BE2C (cell line): ENCODE measurements at regions not wholly inside any gene's neighbourhood (a gene's known extent, or its start where the extent isn't known, plus 50 kb on each side); places are given as distances from the start of the nearest gene placed in this dataset.
A peak's percentile ranks its signal among the peaks of the same experiment; 100 is the strongest.

Experiments used
- DNase-seq: peaks from one replicate; pipeline ENCODE4 v3.0.0-alpha.2; 2020
- H3K27me3 ChIP-seq: fragments of 250-450 bp; sonication (Bioruptor Pico); 2 replicates; pipeline ENCODE4 v1.5.1; 2020; ENCODE audit warnings: mild to moderate bottlenecking
- H3K36me3 ChIP-seq: fragments of 250-450 bp; sonication (Bioruptor Pico); 2 replicates; pipeline ENCODE4 v1.5.1; 2020; ENCODE audit warnings: mild to moderate bottlenecking
- H3K4me1 ChIP-seq: fragments of 250-450 bp; sonication (Bioruptor Pico); 2 replicates; pipeline ENCODE4 v1.5.1; 2020
- H3K4me3 ChIP-seq: 2 replicates; pipeline ENCODE4 v1.5.1; 2011; ENCODE audit warnings: low read depth, low read length
- H3K9me3 ChIP-seq: fragments of 250-450 bp; sonication (Bioruptor Pico); 2 replicates; pipeline ENCODE4 v1.5.1; 2020
- TF ChIP-seq, protein P1 (sequence below): IDR thresholded peaks from 2 replicates; pipeline ENCODE4 v1.5.1; 2012; ENCODE audit warnings: mild to moderate bottlenecking, low read depth, low read length

DNA sequence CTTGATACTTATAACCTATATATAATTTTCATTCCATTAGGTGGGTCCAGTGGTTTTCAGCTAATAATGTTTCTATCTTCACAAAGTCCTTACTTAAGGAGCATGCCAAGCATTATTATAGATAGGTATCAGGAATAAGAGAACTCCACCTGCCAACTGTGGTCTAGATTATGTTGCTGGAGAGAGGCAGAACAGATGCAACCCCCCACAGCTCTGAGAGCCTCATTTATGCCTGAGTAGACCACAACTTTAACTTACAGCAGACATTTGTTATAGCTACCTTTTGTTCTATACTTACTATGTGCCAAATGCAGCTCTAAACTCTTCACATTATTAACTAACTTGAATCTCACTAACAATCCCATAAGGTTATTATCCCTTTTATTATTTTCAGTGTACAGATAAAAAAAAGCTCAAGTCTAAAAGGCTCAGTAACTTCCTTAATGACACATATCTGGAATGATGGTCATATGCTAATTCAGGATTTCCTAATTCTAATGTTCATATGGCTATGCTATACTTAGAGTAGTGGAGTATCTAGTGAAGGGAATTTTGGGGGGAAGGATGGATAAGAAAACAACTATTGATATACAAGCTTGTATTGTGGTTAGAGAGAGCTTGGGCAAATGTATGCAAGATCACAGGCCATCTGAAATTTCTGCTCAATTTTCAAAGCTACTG is 119.1 kb upstream of the RND3 start:
- DNase-seq = no peak
- Histone ChIP-seq H3K36me3 (no peaks in the 10 kb centered on the region), H3K4me1 (no peaks in the 10 kb centered on the region), H3K9me3 (no peaks in the 10 kb centered on the region), H3K27me3 (no peaks in the 10 kb centered on the region), H3K4me3 (no peak overlapping the region)
- TF ChIP-seq, protein P1, sequence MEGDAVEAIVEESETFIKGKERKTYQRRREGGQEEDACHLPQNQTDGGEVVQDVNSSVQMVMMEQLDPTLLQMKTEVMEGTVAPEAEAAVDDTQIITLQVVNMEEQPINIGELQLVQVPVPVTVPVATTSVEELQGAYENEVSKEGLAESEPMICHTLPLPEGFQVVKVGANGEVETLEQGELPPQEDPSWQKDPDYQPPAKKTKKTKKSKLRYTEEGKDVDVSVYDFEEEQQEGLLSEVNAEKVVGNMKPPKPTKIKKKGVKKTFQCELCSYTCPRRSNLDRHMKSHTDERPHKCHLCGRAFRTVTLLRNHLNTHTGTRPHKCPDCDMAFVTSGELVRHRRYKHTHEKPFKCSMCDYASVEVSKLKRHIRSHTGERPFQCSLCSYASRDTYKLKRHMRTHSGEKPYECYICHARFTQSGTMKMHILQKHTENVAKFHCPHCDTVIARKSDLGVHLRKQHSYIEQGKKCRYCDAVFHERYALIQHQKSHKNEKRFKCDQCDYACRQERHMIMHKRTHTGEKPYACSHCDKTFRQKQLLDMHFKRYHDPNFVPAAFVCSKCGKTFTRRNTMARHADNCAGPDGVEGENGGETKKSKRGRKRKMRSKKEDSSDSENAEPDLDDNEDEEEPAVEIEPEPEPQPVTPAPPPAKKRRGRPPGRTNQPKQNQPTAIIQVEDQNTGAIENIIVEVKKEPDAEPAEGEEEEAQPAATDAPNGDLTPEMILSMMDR = no peak

DNA sequence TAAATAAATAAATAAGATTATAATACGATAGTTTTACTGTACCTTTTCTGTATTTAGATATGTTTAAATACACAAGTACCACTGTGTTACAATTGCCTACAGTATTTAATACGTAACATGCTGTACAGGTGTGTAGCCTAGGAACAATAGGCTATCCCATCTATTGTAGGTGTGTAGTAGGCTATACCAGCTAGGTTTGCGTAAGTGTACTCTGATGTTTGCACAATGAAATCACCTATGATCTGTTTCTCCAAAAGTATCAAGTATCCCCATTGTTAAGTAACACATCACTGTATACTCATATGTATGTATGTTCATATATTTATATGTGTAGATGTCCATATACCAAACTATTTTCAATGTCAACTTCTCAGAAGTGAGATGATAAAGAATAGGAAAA is 118.2 kb upstream of the RND3 start:
- Histone ChIP-seq H3K4me3 (no peak overlapping the region), H3K36me3 (no peaks in the 10 kb centered on the region), H3K9me3 (no peaks in the 10 kb centered on the region), H3K27me3 (no peaks in the 10 kb centered on the region), H3K4me1 (no peaks in the 10 kb centered on the region)
- no peak for DNase-seq
- TF ChIP-seq, protein P1 = no peak

DNA sequence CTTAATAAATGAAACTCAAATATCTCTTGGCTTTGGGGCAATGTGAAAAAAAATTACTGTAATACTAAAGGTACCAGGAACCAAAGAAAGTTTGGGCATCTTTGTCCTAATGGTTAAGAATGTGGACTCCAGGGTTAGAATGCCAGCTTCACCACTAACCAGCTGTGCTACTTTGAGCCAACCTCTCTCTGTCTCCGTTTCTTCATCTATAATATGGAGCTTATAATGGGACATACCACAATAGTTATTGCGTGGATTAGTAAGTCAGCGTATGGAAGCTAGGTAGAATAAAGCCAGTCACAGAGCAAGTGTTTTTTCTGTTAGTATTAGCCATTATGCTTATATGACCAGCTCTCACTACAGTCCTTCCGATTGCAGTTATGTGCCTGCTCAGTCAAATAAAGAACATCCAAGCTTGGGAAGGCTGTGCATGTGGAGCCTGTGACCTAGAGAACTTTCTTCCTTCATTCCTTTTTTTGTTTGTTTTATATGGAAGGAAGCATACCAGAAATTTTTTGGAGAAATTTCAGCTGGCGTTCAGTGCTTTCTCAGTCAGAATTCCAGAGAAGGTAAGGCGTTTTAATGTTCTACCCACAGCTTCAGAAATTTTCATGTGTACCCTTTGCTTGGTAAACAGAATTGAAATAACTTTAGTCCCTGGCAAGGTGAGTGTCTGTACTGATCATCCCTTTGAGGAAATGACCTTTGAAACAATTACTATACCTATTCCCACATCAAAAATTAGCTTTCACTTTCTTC is 114.0 kb upstream of the RND3 start:
- no peaks in the 10 kb centered on the region for H3K27me3 ChIP-seq
- no peaks in the 10 kb centered on the region for H3K9me3 ChIP-seq
- no peak overlapping the region for H3K4me3 ChIP-seq
- TF ChIP-seq, protein P1 = no peak
- no peaks in the 10 kb centered on the region for H3K4me1 ChIP-seq
- no peaks in the 10 kb centered on the region for H3K36me3 ChIP-seq
- DNase-seq = no peak

DNA sequence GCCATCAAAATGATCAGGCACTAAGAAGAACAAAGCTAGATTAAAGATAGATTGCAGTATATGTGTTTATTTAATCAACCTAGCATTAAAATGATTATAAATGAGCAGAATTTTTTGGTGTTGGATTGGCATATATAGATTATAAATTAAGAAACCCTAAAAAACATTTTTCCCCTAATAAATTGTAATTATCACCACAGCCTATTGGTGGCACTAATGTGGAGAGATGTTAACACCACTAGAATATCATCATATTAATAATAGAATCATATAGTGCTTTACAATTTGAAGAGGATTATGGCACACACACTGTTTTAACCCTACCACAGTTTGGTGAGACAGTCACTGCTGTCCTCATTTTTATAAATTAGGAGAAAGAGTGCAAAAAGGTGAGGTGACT is 112.4 kb upstream of the RND3 start:
- Histone ChIP-seq H3K27me3 (no peaks in the 10 kb centered on the region), H3K4me3 (no peak overlapping the region), H3K36me3 (no peaks in the 10 kb centered on the region), H3K9me3 (no peaks in the 10 kb centered on the region), H3K4me1 (no peaks in the 10 kb centered on the region)
- no peak for DNase-seq
- TF ChIP-seq, protein P1 = no peak

DNA sequence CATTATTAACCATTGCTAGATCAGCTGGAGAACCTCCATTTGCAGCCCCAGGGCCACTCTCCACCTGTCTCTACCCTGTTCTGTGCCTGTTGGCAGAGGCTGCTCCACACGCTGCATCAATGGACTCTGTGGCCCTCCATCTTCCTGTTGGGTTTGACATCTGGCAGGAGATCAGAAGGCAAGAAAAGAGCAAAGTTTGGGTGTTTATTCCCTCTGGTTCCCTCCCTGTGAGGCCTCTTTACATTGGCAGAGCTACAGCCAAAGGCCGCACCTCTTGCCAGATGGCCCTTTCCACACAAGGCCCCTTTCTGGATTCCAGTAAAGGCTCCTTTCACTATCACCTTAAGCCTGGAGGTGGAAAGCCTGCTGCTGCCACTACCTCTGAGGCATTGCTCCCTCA is 110.9 kb upstream of the RND3 start:
- Histone ChIP-seq H3K4me3 (no peak overlapping the region), H3K9me3 (no peaks in the 10 kb centered on the region), H3K4me1 (no peaks in the 10 kb centered on the region), H3K27me3 (no peaks in the 10 kb centered on the region), H3K36me3 (no peaks in the 10 kb centered on the region)
- DNase-seq = peak; percentile 17
- TF ChIP-seq, protein P1 = no peak

DNA sequence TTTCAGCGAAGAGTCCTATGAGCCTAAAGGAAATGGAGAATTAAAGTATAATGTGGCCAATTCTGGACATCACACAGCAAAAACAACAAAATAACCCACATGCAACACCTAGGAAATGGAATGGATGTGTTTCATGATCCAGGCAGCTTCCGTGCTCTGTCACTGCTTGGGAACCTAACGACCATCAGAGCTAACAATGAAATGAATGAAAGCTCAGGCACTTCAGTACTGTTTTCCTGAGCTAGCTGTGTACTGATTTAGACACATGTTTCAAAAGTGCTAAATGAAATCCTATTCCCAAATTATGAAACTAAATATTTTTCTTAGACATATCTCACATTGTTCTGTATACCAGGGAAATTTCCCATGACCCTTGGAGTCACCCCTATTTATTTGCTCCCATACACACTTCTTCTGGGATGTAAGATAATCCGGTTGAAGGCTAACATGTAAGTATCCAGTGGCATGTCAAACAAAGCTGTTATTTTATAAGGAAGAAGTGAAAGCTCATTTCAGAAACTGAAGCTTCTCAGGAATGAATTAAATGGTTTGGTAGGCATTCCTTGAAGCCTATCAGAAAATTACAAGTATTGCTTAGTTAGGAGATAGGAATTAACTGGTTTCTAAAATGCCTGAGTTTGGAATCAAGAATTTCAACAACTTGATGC is 108.5 kb upstream of the RND3 start:
- no peaks in the 10 kb centered on the region for H3K27me3 ChIP-seq
- no peak overlapping the region for H3K4me3 ChIP-seq
- no peaks in the 10 kb centered on the region for H3K9me3 ChIP-seq
- TF ChIP-seq, protein P1 = no peak
- H3K36me3 ChIP-seq = no peaks in the 10 kb centered on the region
- H3K4me1 ChIP-seq = no peaks in the 10 kb centered on the region
- no peak for DNase-seq
